ENCODE measurements at regions not wholly inside any gene's neighbourhood (a gene's known extent, or its start where the extent isn't known, plus 50 kb on each side); places are given as distances from the start of the nearest gene placed in this dataset.

GRCh38 chr2:194096402-194096801, 1560.6 kb upstream of the SLC39A10 start:
- no peaks in the 10 kb centered on the region for H4K20me1 ChIP-seq (ENCODE audit: insufficient read depth, low read length)
- TF ChIP-seq CTCF (IDR thresholded peaks at IDR 0.05; ENCODE audit: extremely low read depth, low read depth, low read length), result no peak
- DNase-seq (ENCODE audit: insufficient read length, low spot score, missing footprints), result no peak
- H3K4me2 ChIP-seq (ENCODE audit: insufficient read depth, low read length), result no peak overlapping the region
- H3K79me2 ChIP-seq (ENCODE audit: insufficient read depth, low read length), result no peaks in the 10 kb centered on the region
- H3K36me3 ChIP-seq (ENCODE audit: insufficient read depth, low read length), result no peaks in the 10 kb centered on the region
- no peak overlapping the region for H3K4me3 ChIP-seq (ENCODE audit: insufficient read depth, low read length)
- no peaks in the 10 kb centered on the region for H3K9me3 ChIP-seq (ENCODE audit: low read depth, low read length)
- no peaks in the 10 kb centered on the region for H3K4me1 ChIP-seq (ENCODE audit: insufficient read depth, low read length)
- no peak overlapping the region for H2AFZ ChIP-seq (ENCODE audit: low read length)
- no peaks in the 10 kb centered on the region for H3K27me3 ChIP-seq (ENCODE audit: insufficient read depth, low read length)
- H3K27ac ChIP-seq (ENCODE audit: low read depth, low read length), result no peak overlapping the region

GRCh38 chr2:194095359-194095758, 1561.7 kb upstream of the SLC39A10 start:
- H3K4me1 ChIP-seq (ENCODE audit: insufficient read depth, low read length), result no peaks in the 10 kb centered on the region
- H2AFZ ChIP-seq (ENCODE audit: low read length), result no peak overlapping the region
- no peak for TF ChIP-seq CTCF (IDR thresholded peaks at IDR 0.05; ENCODE audit: extremely low read depth, low read depth, low read length)
- H3K27ac ChIP-seq (ENCODE audit: low read depth, low read length), result no peak overlapping the region
- H3K36me3 ChIP-seq (ENCODE audit: insufficient read depth, low read length), result no peaks in the 10 kb centered on the region
- no peaks in the 10 kb centered on the region for H4K20me1 ChIP-seq (ENCODE audit: insufficient read depth, low read length)
- H3K27me3 ChIP-seq (ENCODE audit: insufficient read depth, low read length), result no peaks in the 10 kb centered on the region
- H3K9me3 ChIP-seq (ENCODE audit: low read depth, low read length), result no peaks in the 10 kb centered on the region
- H3K4me3 ChIP-seq (ENCODE audit: insufficient read depth, low read length), result no peak overlapping the region
- DNase-seq (ENCODE audit: insufficient read length, low spot score, missing footprints), result no peak
- H3K4me2 ChIP-seq (ENCODE audit: insufficient read depth, low read length), result no peak overlapping the region
- H3K79me2 ChIP-seq (ENCODE audit: insufficient read depth, low read length), result no peaks in the 10 kb centered on the region

GRCh38 chr2:194090251-194090905, 1566.6 kb upstream of the SLC39A10 start:
- no peak overlapping the region for H3K4me2 ChIP-seq (ENCODE audit: insufficient read depth, low read length)

More at GRCh38 chr2:194090251-194090905, 1566.6 kb upstream of the SLC39A10 start:
- H3K79me2 ChIP-seq (ENCODE audit: insufficient read depth, low read length), result no peaks in the 10 kb centered on the region
- H3K4me1 ChIP-seq (ENCODE audit: insufficient read depth, low read length), result no peaks in the 10 kb centered on the region
- H3K4me3 ChIP-seq (ENCODE audit: insufficient read depth, low read length), result no peak overlapping the region
- H3K9me3 ChIP-seq (ENCODE audit: low read depth, low read length), result no peaks in the 10 kb centered on the region
- H4K20me1 ChIP-seq (ENCODE audit: insufficient read depth, low read length), result no peaks in the 10 kb centered on the region
- no peak for TF ChIP-seq CTCF (IDR thresholded peaks at IDR 0.05; ENCODE audit: extremely low read depth, low read depth, low read length)
- H3K27me3 ChIP-seq (ENCODE audit: insufficient read depth, low read length), result no peaks in the 10 kb centered on the region
- H3K27ac ChIP-seq (ENCODE audit: low read depth, low read length), result no peak overlapping the region
- no peaks in the 10 kb centered on the region for H3K36me3 ChIP-seq (ENCODE audit: insufficient read depth, low read length)
- H2AFZ ChIP-seq (ENCODE audit: low read length), result no peak overlapping the region
- DNase-seq (ENCODE audit: insufficient read length, low spot score, missing footprints), result no peak

Measured in osteoblast (primary cell).